ENCODE measurements at regions not wholly inside any gene's neighbourhood (a gene's known extent, or its start where the extent isn't known, plus 50 kb on each side); places are given as distances from the start of the nearest gene placed in this dataset.

GRCh38 chr10:23886355-23886754 is 322.6 kb upstream of the KIAA1217 start:
- TF ChIP-seq EZH2phosphoT487 (IDR thresholded peaks at IDR 0.05; ENCODE audit: low read depth) = no peak
- no peak for TF ChIP-seq CTCF (IDR thresholded peaks at IDR 0.05; ENCODE audit: low read depth, low read length)
